K562 (cell line): ENCODE measurements at regions not wholly inside any gene's neighbourhood (a gene's known extent, or its start where the extent isn't known, plus 50 kb on each side); places are given as distances from the start of the nearest gene placed in this dataset.

Source experiments
- ATAC-seq: fragments of 200-7000 bp; cut with Tn5 transposase; 3 replicates; pipeline ENCODE4 v1.9.1; 2020; ENCODE audit warnings: moderate library complexity
- BruUV-seq: library from RNA; stranded (reverse); fragments of 400-500 nt; replicated peaks from 2 replicates; lab custom pipeline; 2021; lab: Mats Ljungman, UMichigan
- CTCF ChIA-PET: fragments of 300-600 bp; formaldehyde crosslinking; extraction: SDS; loops from one replicate; lab custom pipeline; 2021; ENCODE audit warnings: low intra/inter-chr PET ratio; lab: Yijun Ruan, JAX
- POLR2A ChIA-PET: fragments of 300-600, 350-650 bp; sonication (Branson Sonifier 250); formaldehyde crosslinking; extraction: SDS; loops from one replicate; lab custom pipeline; 2021; ENCODE audit warnings: antibody characterized with exemption, inconsistent platforms; lab: Yijun Ruan, JAX
- DNase-seq, 4 experiments: peaks; one replicate each; pipeline versions ENCODE4 v3.0.0 to v3.0.0-alpha.2; 2011 to 2018; ENCODE audit warnings: low spot score in 3 of 4, mixed read lengths in 3 of 4; ENCODE audit errors: extremely low read depth in 1 of 4
- FAIRE-seq: peaks from 2 replicates; lab custom pipeline; 2011; peaks lifted over from hg19 to GRCh38; lab: Jason Lieb, UNC
- H2AFZ ChIP-seq: 2 replicates; pipeline ENCODE4 v1.6.0; 2011; ENCODE audit warnings: low read depth, low read length, control low read depth, inconsistent platforms
- H3K27ac ChIP-seq: fragments of 200-600 bp; 3 replicates; pipeline ENCODE4 v1.8.0; 2011; ENCODE audit warnings: low read depth, mild to moderate bottlenecking, control low read depth, inconsistent platforms, low read length, moderate library complexity, mixed read lengths; ENCODE audit errors: extremely low read depth
- H3K27me3 ChIP-seq, 2 experiments: fragments of 300-600 bp in 1 of 2; 2 replicates in 1 of 2; 3 replicates in 1 of 2; pipeline versions ENCODE4 v1.6.0 to v1.8.0; 2011; ENCODE audit warnings: inconsistent platforms in 2 of 2, low read length in 2 of 2, mild to moderate bottlenecking in 1 of 2, mixed read lengths in 1 of 2, moderate library complexity in 1 of 2; ENCODE audit not compliant: control insufficient read depth in 2 of 2, insufficient read depth in 2 of 2
- H3K36me3 ChIP-seq: fragments of 300-600 bp; 3 replicates; pipeline ENCODE4 v1.8.0; 2011; ENCODE audit warnings: mild to moderate bottlenecking, low read length, inconsistent platforms; ENCODE audit not compliant: control insufficient read depth, insufficient read depth
- H3K4me1 ChIP-seq, 2 experiments: fragments of 200-600 bp in 1 of 2; replicated peaks in 1 of 2; 2 replicates in 1 of 2; 3 replicates in 1 of 2; pipeline versions ENCODE4 v1.5.1 to v1.8.0; 2011; ENCODE audit warnings: inconsistent platforms in 2 of 2, low read length in 2 of 2, mild to moderate bottlenecking in 1 of 2, mixed read lengths in 1 of 2, moderate library complexity in 1 of 2; ENCODE audit not compliant: control insufficient read depth in 2 of 2, insufficient read depth in 2 of 2
- H3K4me2 ChIP-seq: 2 replicates; pipeline ENCODE4 v1.6.1; 2011; ENCODE audit warnings: low read length, control low read depth, inconsistent platforms, mixed read lengths; ENCODE audit not compliant: insufficient read depth
- H3K4me3 ChIP-seq: fragments of 200-600 bp; sonication (generic), shearing (Covaris generic); 2 replicates; pipeline ENCODE4 v1.5.1; 2016; ENCODE audit warnings: control low read depth, inconsistent platforms
- H3K79me2 ChIP-seq: fragments of 200-600 bp; 3 replicates; pipeline ENCODE4 v1.8.0; 2011; ENCODE audit warnings: low read length, inconsistent platforms; ENCODE audit not compliant: control insufficient read depth, insufficient read depth
- H3K9ac ChIP-seq, 2 experiments: 2 replicates each; pipeline versions ENCODE4 v1.6.0 to v1.6.1; 2011; ENCODE audit warnings: low read depth in 2 of 2, low read length in 2 of 2, control low read depth in 1 of 2, inconsistent platforms in 1 of 2, mild to moderate bottlenecking in 1 of 2, mixed read lengths in 1 of 2; ENCODE audit not compliant: insufficient read depth in 1 of 2
- H3K9me1 ChIP-seq: one replicate; pipeline ENCODE4 v1.6.0; 2011; ENCODE audit warnings: inconsistent platforms, mild to moderate bottlenecking, low read length, moderate library complexity; ENCODE audit not compliant: control insufficient read depth, insufficient read depth
- H3K9me3 ChIP-seq: replicated peaks from 2 replicates; pipeline ENCODE4 v1.5.1; 2011; ENCODE audit warnings: low read depth, low read length, inconsistent platforms; ENCODE audit not compliant: control insufficient read depth, insufficient read depth
- H4K20me1 ChIP-seq: replicated peaks from 2 replicates; pipeline ENCODE4 v1.6.1; 2011; ENCODE audit warnings: low read length, inconsistent platforms, mixed read lengths; ENCODE audit not compliant: control insufficient read depth, insufficient read depth
- CBX5 ChIP-seq: IDR thresholded peaks from 2 replicates; pipeline ENCODE4 v1.6.1; 2014; ENCODE audit warnings: low read depth, borderline replicate concordance
- CBX8 ChIP-seq: fragments of 200-600 bp; sonication (generic); IDR thresholded peaks from 2 replicates; pipeline ENCODE4 v1.6.1; 2012; ENCODE audit warnings: borderline replicate concordance, mixed run types, low read depth, mild to moderate bottlenecking, moderate library complexity, mixed read lengths, low read length, control low read depth, inconsistent platforms; ENCODE audit not compliant: poor library complexity, severe bottlenecking; ENCODE audit errors: extremely low read depth
- DIDO1 ChIP-seq: fragments of 450-650 bp; IDR thresholded peaks from 2 replicates; pipeline ENCODE4 v1.6.1; 2016; ENCODE audit warnings: low read depth, missing biosample characterization, missing genetic modification characterization
- EHMT2 ChIP-seq: fragments of 450-650 bp; IDR thresholded peaks from 2 replicates; pipeline ENCODE4 v1.6.1; 2018; ENCODE audit warnings: antibody characterized with exemption
- FOXJ2 ChIP-seq: fragments of 200-800 bp; sonication (Bioruptor generic); IDR thresholded peaks from 2 replicates; pipeline ENCODE4 v1.6.1; 2016; ENCODE audit warnings: missing genetic modification characterization, missing compliant biosample characterization
- MBD2 ChIP-seq: sonication (generic); IDR thresholded peaks from 2 replicates; pipeline ENCODE4 v1.6.1; 2016; ENCODE audit warnings: low read depth, borderline replicate concordance
- TAF15 ChIP-seq: fragments of 200-400 bp; formaldehyde crosslinking; IDR thresholded peaks from 2 replicates; pipeline ENCODE4 v1.6.1; 2017; ENCODE audit warnings: mild to moderate bottlenecking, low read depth, low read length, moderate library complexity
- ZNF184 ChIP-seq: sonication (generic); formaldehyde crosslinking; IDR thresholded peaks from 2 replicates; pipeline ENCODE4 v1.5.0; 2020; ENCODE audit warnings: missing genetic modification reagents
- ZNF431 ChIP-seq: sonication (generic); formaldehyde crosslinking; IDR thresholded peaks from 2 replicates; pipeline ENCODE4 v1.8.0; 2022; ENCODE audit warnings: mild to moderate bottlenecking, missing genetic modification reagents
- WGBS: fragments of 100-300 bp; shearing (Covaris generic); methylation state at CpG from one replicate; pipeline ENCODE4 v1.1.6; 2016; ENCODE audit warnings: low coverage, mixed read lengths; ENCODE audit not compliant: insufficient coverage; ENCODE audit errors: missing lambda C conversion rate; 5-methylcytosine and 5-hydroxymethylcytosine counted together
- in situ Hi-C: fragments of 300-500 bp; cut with MboI; formaldehyde crosslinking; loops from 4 replicates; pipeline ENCODE4 v1.15.0; 2018; ENCODE audit warnings: inconsistent platforms, mixed read lengths
- intact Hi-C: fragments of 100-400 bp; cut with micrococcal nuclease; formaldehyde crosslinking; loops from 2 replicates; pipeline ENCODE4 v1.14.2; 2022
- TF ChIP-seq, protein P1 (sequence below): fragments of 450-650 bp; IDR thresholded peaks from 2 replicates; pipeline ENCODE4 v1.6.1; 2018; ENCODE audit not compliant: partially characterized antibody

DNA sequence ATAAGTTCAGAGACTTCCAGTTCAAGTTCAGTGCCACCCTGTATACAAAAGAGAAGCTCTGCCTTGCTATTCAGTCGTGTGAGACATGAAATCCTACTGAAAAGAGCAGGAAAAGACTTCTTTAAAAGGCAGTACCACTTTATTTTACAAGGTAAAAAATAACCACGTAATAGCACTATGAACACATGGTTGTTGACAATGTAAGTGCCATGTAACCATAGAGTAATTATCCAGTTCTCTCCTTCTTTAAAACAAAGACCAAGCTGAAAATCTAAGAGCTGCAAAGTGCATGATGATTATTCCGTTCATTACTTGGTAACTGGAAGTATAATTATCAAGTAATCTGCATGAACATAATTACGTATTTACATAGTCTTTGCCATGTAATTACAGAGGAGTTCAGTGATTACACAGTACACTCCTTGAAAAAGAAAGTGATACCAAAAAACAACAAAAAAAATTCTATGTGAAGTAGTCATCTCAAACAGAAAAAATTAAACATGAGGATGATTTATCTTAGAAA is 288.7 kb downstream of the EFNB2 start:
- no peaks in the 10 kb centered on the region for H3K27me3 ChIP-seq
- no peak overlapping the region for H3K4me3 ChIP-seq
- H3K4me1 ChIP-seq = no peaks in the 10 kb centered on the region
- no peak overlapping the region for H2AFZ ChIP-seq
- H3K9me3 ChIP-seq = no peaks in the 10 kb centered on the region
- ChIA-PET POLR2A (no interaction called here), CTCF (no interaction called here)
- intact Hi-C loops = no loop called here
- H3K36me3 ChIP-seq = no peaks in the 10 kb centered on the region
- DNase-seq = no peak
- TF ChIP-seq CBX8 (no peak), CBX5 (no peak), MBD2 (no peak), ZNF184 (CRISPR knock-in tag) (no peak), EHMT2 (no peak), ZNF431 (CRISPR knock-in tag) (no peak), FOXJ2 (tag) (no peak), TAF15 (no peak), DIDO1 (tag) (no peak)
- TF ChIP-seq, protein P1, sequence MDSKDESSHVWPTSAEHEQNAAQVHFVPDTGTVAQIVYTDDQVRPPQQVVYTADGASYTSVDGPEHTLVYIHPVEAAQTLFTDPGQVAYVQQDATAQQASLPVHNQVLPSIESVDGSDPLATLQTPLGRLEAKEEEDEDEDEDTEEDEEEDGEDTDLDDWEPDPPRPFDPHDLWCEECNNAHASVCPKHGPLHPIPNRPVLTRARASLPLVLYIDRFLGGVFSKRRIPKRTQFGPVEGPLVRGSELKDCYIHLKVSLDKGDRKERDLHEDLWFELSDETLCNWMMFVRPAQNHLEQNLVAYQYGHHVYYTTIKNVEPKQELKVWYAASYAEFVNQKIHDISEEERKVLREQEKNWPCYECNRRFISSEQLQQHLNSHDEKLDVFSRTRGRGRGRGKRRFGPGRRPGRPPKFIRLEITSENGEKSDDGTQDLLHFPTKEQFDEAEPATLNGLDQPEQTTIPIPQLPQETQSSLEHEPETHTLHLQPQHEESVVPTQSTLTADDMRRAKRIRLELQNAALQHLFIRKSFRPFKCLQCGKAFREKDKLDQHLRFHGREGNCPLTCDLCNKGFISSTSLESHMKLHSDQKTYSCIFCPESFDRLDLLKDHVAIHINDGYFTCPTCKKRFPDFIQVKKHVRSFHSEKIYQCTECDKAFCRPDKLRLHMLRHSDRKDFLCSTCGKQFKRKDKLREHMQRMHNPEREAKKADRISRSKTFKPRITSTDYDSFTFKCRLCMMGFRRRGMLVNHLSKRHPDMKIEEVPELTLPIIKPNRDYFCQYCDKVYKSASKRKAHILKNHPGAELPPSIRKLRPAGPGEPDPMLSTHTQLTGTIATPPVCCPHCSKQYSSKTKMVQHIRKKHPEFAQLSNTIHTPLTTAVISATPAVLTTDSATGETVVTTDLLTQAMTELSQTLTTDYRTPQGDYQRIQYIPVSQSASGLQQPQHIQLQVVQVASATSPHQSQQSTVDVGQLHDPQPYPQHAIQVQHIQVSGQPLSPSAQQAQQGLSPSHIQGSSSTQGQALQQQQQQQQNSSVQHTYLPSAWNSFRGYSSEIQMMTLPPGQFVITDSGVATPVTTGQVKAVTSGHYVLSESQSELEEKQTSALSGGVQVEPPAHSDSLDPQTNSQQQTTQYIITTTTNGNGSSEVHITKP = no peak
- in situ Hi-C loops = no loop called here
- no peak overlapping the region for H3K4me2 ChIP-seq
- H4K20me1 ChIP-seq = no peaks in the 10 kb centered on the region
- no TSS peak for BruUV-seq
- no peak for ATAC-seq
- H3K9me1 ChIP-seq = no peaks in the 10 kb centered on the region
- H3K79me2 ChIP-seq = no peaks in the 10 kb centered on the region
- no peak overlapping the region for H3K9ac ChIP-seq
- 0% methylated on average over 4 of the region's 4 CpGs for WGBS
- FAIRE-seq = no peak
- H3K27ac ChIP-seq = no peak overlapping the region
